ENCODE measurements at regions not wholly inside any gene's neighbourhood (a gene's known extent, or its start where the extent isn't known, plus 50 kb on each side); places are given as distances from the start of the nearest gene placed in this dataset.

- BruUV-seq (replicated peaks), result no TSS peak
- intact Hi-C loops (cut with micrococcal nuclease), result loop anchor here (5.0 kb wide), 1 partner anchor 625 kb away; no protein-coding TSS in a partner anchor
- DNase-seq (ENCODE audit: low read depth, low spot score) (peak; percentile 16), ATAC-seq (peak; percentile 87)
- Histone ChIP-seq H3K9ac (ENCODE audit: low read length) (no peak overlapping the region), H3K27me3 (ENCODE audit: insufficient read depth, low read length) (no peaks in the 10 kb centered on the region), H3K9me3 (ENCODE audit: control insufficient read depth in 1 of 2, insufficient read depth in 1 of 2, low read depth in 1 of 2, low read length in 2 of 2) (no peaks in the 10 kb centered on the region), H3K4me1 (ENCODE audit: control insufficient read depth in 1 of 2, insufficient read depth in 2 of 2, low read length in 2 of 2) (no peaks in the 10 kb centered on the region), H2AFZ (ENCODE audit: low read depth, low read length, poor library complexity, severe bottlenecking) (no peak overlapping the region), H3K27ac (ENCODE audit: low read depth, low read length) (no peak overlapping the region), H3K79me2 (ENCODE audit: insufficient read depth, low read length) (no peaks in the 10 kb centered on the region), H3K36me3 (ENCODE audit: control insufficient read depth in 1 of 2, insufficient read depth in 2 of 2, low read length in 2 of 2) (no peaks in the 10 kb centered on the region), H3K4me3 (replicated peaks in 1 of 2; ENCODE audit: low read depth in 1 of 2, low read length in 2 of 2) (no peak overlapping the region), H3K9me2 (ENCODE audit: insufficient read depth) (no peaks in the 10 kb centered on the region), H4K20me1 (ENCODE audit: insufficient read depth) (no peaks in the 10 kb centered on the region), H3K4me2 (ENCODE audit: low read length) (no peak overlapping the region)
- ChIA-PET RAD21 (ENCODE audit: low non-redundant PET in 1 of 2, low total read pairs in 2 of 2, uncharacterized antibody in 2 of 2, unreplicated experiment in 2 of 2) (no interaction called here), POLR2A (no interaction called here), CTCF (interaction anchor here (1.0 to 1.7 kb wide), 5 partner anchors 11 to 619 kb away, joined by 3 to 11 read pairs (median 4); no protein-coding TSS in a partner anchor)
- no peak for TF ChIP-seq EZH2 (IDR thresholded peaks at IDR 0.05)
- peak; percentile 48 for TF ChIP-seq RAD21 (IDR thresholded peaks at IDR 0.05; ENCODE audit: low read depth)
- TF ChIP-seq REST (IDR thresholded peaks at IDR 0.05; ENCODE audit: low read depth), result no peak
- no peak for TF ChIP-seq MAX (IDR thresholded peaks at IDR 0.05)
- no peak for TF ChIP-seq FOSL1 (IDR thresholded peaks at IDR 0.05; ENCODE audit: low read depth)
- TF ChIP-seq SRF (IDR thresholded peaks at IDR 0.05; ENCODE audit: low read depth), result no peak
- no peak for TF ChIP-seq TCF7L2 (IDR thresholded peaks at IDR 0.05; ENCODE audit: borderline replicate concordance, extremely low read depth, insufficient read depth, insufficient read length)
- peak; percentile 18 to 63 (median 54); a peak in 4 of 6 replicates for TF ChIP-seq CTCF (IDR thresholded peaks at IDR 0.05 in 2 of 3, conservative IDR thresholded peaks at IDR 0.05 in 1 of 3; ENCODE audit: borderline replicate concordance in 1 of 3, insufficient read depth in 1 of 3, low read depth in 2 of 3, low read length in 2 of 3)
- no peak for TF ChIP-seq SP1 (IDR thresholded peaks at IDR 0.05; ENCODE audit: low read depth)
- TF ChIP-seq EGR1 (IDR thresholded peaks at IDR 0.05; ENCODE audit: low read depth), result no peak
- TF ChIP-seq YY1 (IDR thresholded peaks at IDR 0.05; ENCODE audit: extremely low read depth, insufficient replicate concordance, low read depth, low read length), result no peak
- TF ChIP-seq SIN3A (IDR thresholded peaks at IDR 0.05; ENCODE audit: low read depth), result no peak
These were observed 62.1 kb upstream of the TRIM9 start for GRCh38 chr14:51157012-51157411.

Data from HCT116 (cell line).